ENCODE measurements at regions not wholly inside any gene's neighbourhood (a gene's known extent, or its start where the extent isn't known, plus 50 kb on each side); places are given as distances from the start of the nearest gene placed in this dataset.

- Histone ChIP-seq H3K36me3 (ENCODE audit: insufficient read depth, low read depth, low read length) (no peaks in the 10 kb centered on the region), H3K27me3 (ENCODE audit: insufficient read depth, low read length) (no peaks in the 10 kb centered on the region; the same call in 1 of the 2 replicates), H3K9me3 (ENCODE audit: insufficient read depth, low read depth, low read length) (no peaks in the 10 kb centered on the region), H3K4me1 (ENCODE audit: insufficient read depth, low read length) (no peaks in the 10 kb centered on the region), H3K9ac (ENCODE audit: low read depth, low read length) (no peak overlapping the region), H3K27ac (ENCODE audit: low read length) (no peak overlapping the region), H3K4me3 (ENCODE audit: low read length) (no peak overlapping the region)
Observed at GRCh38 chr4:26212528-26212927, 108.3 kb upstream of the RBPJ start.

- no peaks in the 10 kb centered on the region; the same call in 1 of the 2 replicates for H3K27me3 ChIP-seq (ENCODE audit: insufficient read depth, low read length)
- no peaks in the 10 kb centered on the region for H3K36me3 ChIP-seq (ENCODE audit: insufficient read depth, low read depth, low read length)
- no peak overlapping the region for H3K27ac ChIP-seq (ENCODE audit: low read length)
- H3K4me3 ChIP-seq (ENCODE audit: low read length), result no peak overlapping the region
- H3K9ac ChIP-seq (ENCODE audit: low read depth, low read length), result no peak overlapping the region
- H3K9me3 ChIP-seq (ENCODE audit: insufficient read depth, low read depth, low read length), result no peaks in the 10 kb centered on the region
- no peaks in the 10 kb centered on the region for H3K4me1 ChIP-seq (ENCODE audit: insufficient read depth, low read length)
Observed at GRCh38 chr4:26213317-26213716, 107.5 kb upstream of the RBPJ start.

- no peak overlapping the region for H3K9ac ChIP-seq (ENCODE audit: low read depth, low read length)
- H3K4me1 ChIP-seq (ENCODE audit: insufficient read depth, low read length), result no peaks in the 10 kb centered on the region
- no peaks in the 10 kb centered on the region; the same call in 1 of the 2 replicates for H3K27me3 ChIP-seq (ENCODE audit: insufficient read depth, low read length)
- H3K4me3 ChIP-seq (ENCODE audit: low read length), result no peak overlapping the region
- no peak overlapping the region for H3K27ac ChIP-seq (ENCODE audit: low read length)
- no peaks in the 10 kb centered on the region for H3K9me3 ChIP-seq (ENCODE audit: insufficient read depth, low read depth, low read length)
- H3K36me3 ChIP-seq (ENCODE audit: insufficient read depth, low read depth, low read length), result no peaks in the 10 kb centered on the region
Observed at GRCh38 chr4:26214994-26215393, 105.8 kb upstream of the RBPJ start.

GRCh38 chr4:26215725-26216124, 105.1 kb upstream of the RBPJ start:
- Histone ChIP-seq H3K27me3 (ENCODE audit: insufficient read depth, low read length) (no peaks in the 10 kb centered on the region; the same call in 1 of the 2 replicates), H3K9ac (ENCODE audit: low read depth, low read length) (no peak overlapping the region), H3K9me3 (ENCODE audit: insufficient read depth, low read depth, low read length) (no peaks in the 10 kb centered on the region), H3K27ac (ENCODE audit: low read length) (no peak overlapping the region), H3K36me3 (ENCODE audit: insufficient read depth, low read depth, low read length) (no peaks in the 10 kb centered on the region), H3K4me3 (ENCODE audit: low read length) (no peak overlapping the region), H3K4me1 (ENCODE audit: insufficient read depth, low read length) (no peaks in the 10 kb centered on the region)

- no peak overlapping the region for H3K9ac ChIP-seq (ENCODE audit: low read depth, low read length)
- H3K27ac ChIP-seq (ENCODE audit: low read length), result no peak overlapping the region
- H3K27me3 ChIP-seq (ENCODE audit: insufficient read depth, low read length), result no peaks in the 10 kb centered on the region; the same call in 1 of the 2 replicates
- H3K9me3 ChIP-seq (ENCODE audit: insufficient read depth, low read depth, low read length), result no peaks in the 10 kb centered on the region
- no peak overlapping the region for H3K4me3 ChIP-seq (ENCODE audit: low read length)
- H3K4me1 ChIP-seq (ENCODE audit: insufficient read depth, low read length), result no peaks in the 10 kb centered on the region
- no peaks in the 10 kb centered on the region for H3K36me3 ChIP-seq (ENCODE audit: insufficient read depth, low read depth, low read length)
Observed at GRCh38 chr4:26217481-26217880, 103.3 kb upstream of the RBPJ start.

- no peak overlapping the region for H3K4me3 ChIP-seq (ENCODE audit: low read length)
- no peaks in the 10 kb centered on the region for H3K4me1 ChIP-seq (ENCODE audit: insufficient read depth, low read length)
- H3K9me3 ChIP-seq (ENCODE audit: insufficient read depth, low read depth, low read length), result no peaks in the 10 kb centered on the region
- no peaks in the 10 kb centered on the region for H3K36me3 ChIP-seq (ENCODE audit: insufficient read depth, low read depth, low read length)
- H3K9ac ChIP-seq (ENCODE audit: low read depth, low read length), result no peak overlapping the region
- H3K27ac ChIP-seq (ENCODE audit: low read length), result no peak overlapping the region
- no peaks in the 10 kb centered on the region; the same call in 1 of the 2 replicates for H3K27me3 ChIP-seq (ENCODE audit: insufficient read depth, low read length)
Observed at GRCh38 chr4:26217961-26218676, 102.7 kb upstream of the RBPJ start.

- H3K27me3 ChIP-seq (ENCODE audit: insufficient read depth, low read length), result no peaks in the 10 kb centered on the region; the same call in 1 of the 2 replicates
- no peaks in the 10 kb centered on the region for H3K9me3 ChIP-seq (ENCODE audit: insufficient read depth, low read depth, low read length)
- no peak overlapping the region for H3K4me3 ChIP-seq (ENCODE audit: low read length)
- no peaks in the 10 kb centered on the region for H3K36me3 ChIP-seq (ENCODE audit: insufficient read depth, low read depth, low read length)
- no peak overlapping the region for H3K9ac ChIP-seq (ENCODE audit: low read depth, low read length)
- H3K4me1 ChIP-seq (ENCODE audit: insufficient read depth, low read length), result no peaks in the 10 kb centered on the region
- H3K27ac ChIP-seq (ENCODE audit: low read length), result no peak overlapping the region
Observed at GRCh38 chr4:26218677-26219605, 101.9 kb upstream of the RBPJ start.

GRCh38 chr4:26220696-26221095, 100.1 kb upstream of the RBPJ start:
- Histone ChIP-seq H3K4me1 (ENCODE audit: insufficient read depth, low read length) (no peaks in the 10 kb centered on the region), H3K27me3 (ENCODE audit: insufficient read depth, low read length) (no peaks in the 10 kb centered on the region; the same call in 1 of the 2 replicates), H3K27ac (ENCODE audit: low read length) (no peak overlapping the region), H3K9ac (ENCODE audit: low read depth, low read length) (no peak overlapping the region), H3K9me3 (ENCODE audit: insufficient read depth, low read depth, low read length) (no peaks in the 10 kb centered on the region), H3K4me3 (ENCODE audit: low read length) (no peak overlapping the region), H3K36me3 (ENCODE audit: insufficient read depth, low read depth, low read length) (no peaks in the 10 kb centered on the region)

GRCh38 chr4:26223155-26223554, 97.7 kb upstream of the RBPJ start:
- H3K4me3 ChIP-seq (ENCODE audit: low read length), result no peak overlapping the region
- no peak overlapping the region for H3K9ac ChIP-seq (ENCODE audit: low read depth, low read length)
- H3K9me3 ChIP-seq (ENCODE audit: insufficient read depth, low read depth, low read length), result no peaks in the 10 kb centered on the region
- no peaks in the 10 kb centered on the region for H3K27me3 ChIP-seq (ENCODE audit: insufficient read depth, low read length)
- H3K36me3 ChIP-seq (ENCODE audit: insufficient read depth, low read depth, low read length), result no peaks in the 10 kb centered on the region
- H3K27ac ChIP-seq (ENCODE audit: low read length), result no peak overlapping the region
- H3K4me1 ChIP-seq (ENCODE audit: insufficient read depth, low read length), result no peaks in the 10 kb centered on the region

- Histone ChIP-seq H3K4me3 (ENCODE audit: low read length) (no peak overlapping the region), H3K36me3 (ENCODE audit: insufficient read depth, low read depth, low read length) (no peaks in the 10 kb centered on the region), H3K9ac (ENCODE audit: low read depth, low read length) (no peak overlapping the region), H3K27ac (ENCODE audit: low read length) (no peak overlapping the region), H3K9me3 (ENCODE audit: insufficient read depth, low read depth, low read length) (no peaks in the 10 kb centered on the region), H3K4me1 (ENCODE audit: insufficient read depth, low read length) (no peaks in the 10 kb centered on the region), H3K27me3 (ENCODE audit: insufficient read depth, low read length) (no peaks in the 10 kb centered on the region)
Observed at GRCh38 chr4:26226629-26227376, 94.0 kb upstream of the RBPJ start.

GRCh38 chr4:26227601-26228229, 93.1 kb upstream of the RBPJ start:
- Histone ChIP-seq H3K36me3 (ENCODE audit: insufficient read depth, low read depth, low read length) (no peaks in the 10 kb centered on the region), H3K4me1 (ENCODE audit: insufficient read depth, low read length) (no peaks in the 10 kb centered on the region), H3K9ac (ENCODE audit: low read depth, low read length) (no peak overlapping the region), H3K4me3 (ENCODE audit: low read length) (no peak overlapping the region), H3K9me3 (ENCODE audit: insufficient read depth, low read depth, low read length) (no peaks in the 10 kb centered on the region), H3K27me3 (ENCODE audit: insufficient read depth, low read length) (no peaks in the 10 kb centered on the region), H3K27ac (ENCODE audit: low read length) (no peak overlapping the region)
